ELR (cell line): ENCODE measurements at regions not wholly inside any gene's neighbourhood (a gene's known extent, or its start where the extent isn't known, plus 50 kb on each side); places are given as distances from the start of the nearest gene placed in this dataset.
"Not testable (repeated sequence)": the region's sequence is repeated elsewhere in the genome, so short reads cannot be mapped to it uniquely, and the experiment has no call there.

Experiments used
- DNase-seq: peaks from one replicate; pipeline ENCODE4 v3.0.0-alpha.2; 2015; ENCODE audit warnings: low read depth

GRCh38 chr2:18311420-18312195, 248.8 kb downstream of the RDH14 start:
- no peak for DNase-seq

- DNase-seq, result no peak
Observed at GRCh38 chr2:18309627-18310026, 250.8 kb downstream of the RDH14 start.

DNA sequence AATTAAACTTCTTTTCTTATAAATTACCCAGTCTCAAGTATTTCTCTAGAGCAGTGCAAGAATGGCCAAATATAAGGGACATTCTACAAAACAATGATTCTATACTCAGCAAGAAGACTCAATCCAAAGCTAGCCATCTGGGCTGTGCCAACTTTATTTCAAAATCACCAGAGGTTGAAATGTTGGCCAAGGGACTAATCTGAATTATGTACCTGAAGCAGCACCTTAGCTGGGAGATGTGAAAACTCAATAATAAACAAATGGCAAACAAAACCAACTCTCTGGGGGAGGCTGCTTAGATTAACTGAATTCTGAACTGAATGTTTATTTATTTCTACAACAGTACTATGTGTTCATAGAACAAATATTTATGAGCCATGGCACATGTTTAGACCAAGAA, 251.3 kb downstream of the RDH14 start:
- DNase-seq, result no peak

DNA sequence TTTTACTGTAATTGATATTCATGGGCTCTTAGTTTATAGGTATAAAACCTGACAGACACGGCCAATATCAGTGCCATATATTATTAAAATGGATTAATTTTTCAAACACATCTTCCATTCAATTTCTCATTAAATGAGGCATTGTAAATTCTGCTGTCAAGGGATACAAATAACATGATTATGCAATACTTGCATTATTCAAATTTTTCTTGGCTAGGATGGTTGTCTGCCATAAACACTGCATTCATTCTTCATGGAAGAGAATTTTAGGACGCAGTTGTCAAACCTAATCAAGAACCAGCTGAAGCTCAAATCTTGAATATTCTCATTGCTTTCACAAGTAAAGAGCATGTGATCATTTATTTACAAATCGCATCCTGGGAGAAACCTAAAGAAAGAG, 255.6 kb downstream of the RDH14 start:
- DNase-seq, result no peak

- no peak for DNase-seq
Observed at GRCh38 chr2:18301421-18302139, 258.9 kb downstream of the RDH14 start.

- DNase-seq, result peak; percentile 93
Observed at GRCh38 chr2:18299423-18300212, 260.8 kb downstream of the RDH14 start.

- DNase-seq, result no peak
Observed at GRCh38 chr2:18297534-18298058, 262.9 kb downstream of the RDH14 start.

DNA sequence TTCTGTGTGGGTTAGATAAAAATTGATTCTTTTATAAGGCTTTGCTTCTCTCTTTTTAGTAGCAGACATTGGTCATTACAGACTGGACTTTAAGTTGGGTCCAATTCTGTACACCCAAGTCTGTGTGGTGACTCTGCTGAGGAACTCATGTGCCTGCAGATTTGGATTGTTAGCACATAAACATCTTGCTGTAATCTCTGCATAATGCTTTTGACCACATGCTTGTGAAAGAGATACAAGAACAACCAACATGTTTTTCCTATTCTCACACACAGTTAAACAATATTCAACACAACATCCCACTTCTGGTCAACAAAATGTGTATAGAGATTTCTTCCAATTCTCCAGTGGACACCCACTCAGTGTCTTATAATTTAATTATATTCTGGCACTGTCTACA, 270.1 kb downstream of the RDH14 start:
- DNase-seq, result no peak

DNA sequence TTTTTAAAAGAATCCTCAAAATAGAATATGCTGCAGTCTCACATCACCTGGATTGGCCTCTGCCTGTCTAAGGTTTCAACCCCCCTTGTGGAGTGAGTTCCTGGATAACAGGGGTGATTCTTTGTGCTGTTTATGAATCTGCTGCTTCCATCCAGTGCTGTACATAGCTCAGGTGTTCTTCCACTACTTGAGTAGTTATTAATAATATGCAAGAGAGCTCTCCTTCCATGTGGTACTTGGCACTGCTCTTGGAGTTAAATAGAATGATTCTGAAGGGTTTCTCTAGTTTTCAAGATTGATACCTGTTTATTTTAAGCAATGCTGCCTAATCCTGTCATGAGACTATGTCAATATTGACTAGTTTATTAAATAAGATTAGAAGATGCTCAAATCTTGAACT, 273.6 kb downstream of the RDH14 start:
- no peak for DNase-seq

- no peak for DNase-seq
Observed at GRCh38 chr2:18284331-18284730, 276.1 kb downstream of the RDH14 start.

DNA sequence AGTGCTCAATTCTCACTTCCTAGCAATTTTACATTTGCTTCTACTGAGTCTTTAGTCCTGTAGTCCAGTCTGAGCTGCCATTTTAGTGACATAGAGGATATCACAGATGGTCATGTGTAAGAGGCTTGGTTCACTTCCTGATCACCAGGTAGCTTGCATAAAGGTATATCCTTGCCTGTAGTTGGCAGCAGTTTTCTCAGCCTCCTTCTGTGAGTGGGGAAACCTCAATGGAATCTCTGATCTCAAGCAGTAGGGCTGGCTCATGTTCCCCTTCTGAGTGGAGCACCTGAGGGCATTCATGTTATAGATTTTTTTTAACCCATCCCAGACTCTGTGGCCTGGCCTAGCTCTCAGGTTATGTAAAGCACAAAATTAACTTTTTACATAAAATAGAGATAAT, 278.4 kb downstream of the RDH14 start:
- DNase-seq, result no peak

DNA sequence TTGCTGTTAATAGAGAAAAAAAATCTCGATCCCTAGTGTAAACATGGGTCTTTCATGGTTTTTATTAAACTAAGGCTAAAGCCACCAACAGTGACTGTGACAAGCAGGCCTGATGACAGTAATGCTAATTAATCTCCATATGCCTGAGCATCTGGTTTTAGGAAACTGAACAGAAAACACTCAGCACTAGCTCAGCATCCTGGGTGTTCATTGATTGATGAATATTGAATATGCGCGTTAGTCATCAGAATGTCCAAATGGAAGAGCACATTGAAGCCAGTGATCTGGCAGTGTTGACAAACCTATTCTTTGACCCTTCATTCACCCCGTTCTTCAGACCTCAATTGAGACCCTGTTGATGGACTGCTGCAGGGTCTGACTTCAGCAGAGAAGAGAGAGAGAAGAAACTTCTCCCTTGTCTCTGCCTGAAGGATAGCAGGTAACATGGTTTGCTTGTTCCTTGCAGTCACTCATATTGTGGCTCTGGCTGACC, 283.8 kb downstream of the RDH14 start:
- DNase-seq, result no peak

- no peak for DNase-seq
Observed at GRCh38 chr2:18273205-18273604, 287.2 kb downstream of the RDH14 start.

GRCh38 chr2:18272148-18272494, 288.3 kb downstream of the RDH14 start:
- no peak for DNase-seq

GRCh38 chr2:18271370-18272147, 288.9 kb downstream of the RDH14 start:
- no peak for DNase-seq

- peak; percentile 7 for DNase-seq
Observed at GRCh38 chr2:18268400-18268799, 292.1 kb downstream of the RDH14 start.

GRCh38 chr2:18267501-18267900, 293.0 kb downstream of the RDH14 start:
- DNase-seq, result no peak

GRCh38 chr2:18266699-18267098, 293.8 kb downstream of the RDH14 start:
- DNase-seq, result not testable (repeated sequence)

- peak; percentile 1 for DNase-seq
Observed at GRCh38 chr2:18265614-18266586, 294.6 kb downstream of the RDH14 start.

- no peak for DNase-seq
Observed at GRCh38 chr2:18262601-18263000, 297.9 kb downstream of the RDH14 start.
